ENCODE measurements at regions not wholly inside any gene's neighbourhood (a gene's known extent, or its start where the extent isn't known, plus 50 kb on each side); places are given as distances from the start of the nearest gene placed in this dataset.

DNA sequence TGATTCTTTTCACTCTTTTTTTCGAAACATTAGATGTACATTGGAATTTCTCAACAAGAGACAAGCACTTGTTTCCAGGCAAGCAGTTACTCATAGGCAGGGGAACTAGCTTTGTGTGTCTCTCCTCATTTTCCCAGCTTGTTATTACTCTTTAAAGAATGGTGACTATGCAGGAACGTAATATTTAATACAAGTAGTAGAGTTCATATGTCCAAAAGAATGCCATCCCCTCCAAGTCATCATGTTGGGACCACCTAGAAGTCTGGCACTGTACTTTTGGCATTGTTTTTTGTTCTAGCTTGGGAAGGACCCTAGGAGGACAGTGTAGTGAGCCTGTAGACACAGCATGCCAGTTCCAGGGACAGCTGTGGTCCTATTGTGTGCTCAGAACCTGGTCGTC is 650.7 kb downstream of the INHBA start:
- no peak for DNase-seq
- Mint-ChIP-seq H3K36me3 (ENCODE audit: low read depth) (no peaks in the 10 kb centered on the region), H3K4me1 (ENCODE audit: low read depth) (no peaks in the 10 kb centered on the region), H3K27me3 (no peaks in the 10 kb centered on the region), H3K27ac (no peak overlapping the region), H3K9me3 (peaks cover 2% of the 10 kb centered on the region), H3K4me3 (no peak overlapping the region)
- H3K9me3 ChIP-seq (ENCODE audit: control insufficient read depth in 1 of 2, insufficient read depth in 1 of 2, low read length in 2 of 2) = peaks cover 0 to 8% of the 10 kb centered on the region in 2 experiments
- H3K36me3 ChIP-seq (ENCODE audit: insufficient read depth, low read length) = no peaks in the 10 kb centered on the region
- H3K4me3 ChIP-seq (ENCODE audit: low read length) = no peak overlapping the region
- TF ChIP-seq, protein P1, sequence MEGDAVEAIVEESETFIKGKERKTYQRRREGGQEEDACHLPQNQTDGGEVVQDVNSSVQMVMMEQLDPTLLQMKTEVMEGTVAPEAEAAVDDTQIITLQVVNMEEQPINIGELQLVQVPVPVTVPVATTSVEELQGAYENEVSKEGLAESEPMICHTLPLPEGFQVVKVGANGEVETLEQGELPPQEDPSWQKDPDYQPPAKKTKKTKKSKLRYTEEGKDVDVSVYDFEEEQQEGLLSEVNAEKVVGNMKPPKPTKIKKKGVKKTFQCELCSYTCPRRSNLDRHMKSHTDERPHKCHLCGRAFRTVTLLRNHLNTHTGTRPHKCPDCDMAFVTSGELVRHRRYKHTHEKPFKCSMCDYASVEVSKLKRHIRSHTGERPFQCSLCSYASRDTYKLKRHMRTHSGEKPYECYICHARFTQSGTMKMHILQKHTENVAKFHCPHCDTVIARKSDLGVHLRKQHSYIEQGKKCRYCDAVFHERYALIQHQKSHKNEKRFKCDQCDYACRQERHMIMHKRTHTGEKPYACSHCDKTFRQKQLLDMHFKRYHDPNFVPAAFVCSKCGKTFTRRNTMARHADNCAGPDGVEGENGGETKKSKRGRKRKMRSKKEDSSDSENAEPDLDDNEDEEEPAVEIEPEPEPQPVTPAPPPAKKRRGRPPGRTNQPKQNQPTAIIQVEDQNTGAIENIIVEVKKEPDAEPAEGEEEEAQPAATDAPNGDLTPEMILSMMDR (IDR thresholded peaks at IDR 0.05) = no peak
- H3K27ac ChIP-seq (ENCODE audit: low read depth in 1 of 2, low read length in 2 of 2) = no peak overlapping the region
- intact Hi-C loops (cut with DNase I, micrococcal nuclease) = no loop called here
- no peaks in the 10 kb centered on the region for H3K4me1 ChIP-seq (ENCODE audit: insufficient read depth, low read length)
- ChIA-PET CTCF (no interaction called here), POLR2A (no interaction called here)
- ATAC-seq (ENCODE audit: poor library complexity) = no peak
- no peaks in the 10 kb centered on the region for H3K27me3 ChIP-seq (ENCODE audit: control insufficient read depth in 1 of 2, insufficient read depth in 2 of 2, low read length in 2 of 2)

DNA sequence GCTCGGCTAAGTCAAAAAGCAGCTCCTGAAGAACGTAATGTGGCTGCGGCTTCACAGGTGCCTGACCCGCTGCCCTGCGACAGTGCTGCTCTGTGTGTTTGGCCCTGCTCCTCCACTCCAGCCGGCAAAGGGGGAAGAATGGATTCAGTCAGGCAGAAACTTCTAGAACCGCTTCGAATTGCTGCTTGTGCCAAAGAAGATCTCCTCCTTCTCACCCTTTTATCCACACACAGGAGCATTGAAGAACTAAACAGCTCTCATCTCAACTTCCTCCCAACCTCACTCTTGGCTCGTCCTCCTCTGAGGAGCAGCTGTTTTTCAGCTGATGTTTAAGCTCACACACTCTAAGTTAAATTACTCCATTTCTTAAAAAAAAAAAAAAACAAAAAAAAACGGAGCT is 651.4 kb downstream of the INHBA start:
- DNase-seq = no peak
- intact Hi-C loops (cut with DNase I, micrococcal nuclease) = no loop called here
- Mint-ChIP-seq H3K4me1 (ENCODE audit: low read depth) (no peaks in the 10 kb centered on the region), H3K9me3 (peaks cover 1% of the 10 kb centered on the region), H3K27ac (no peak overlapping the region), H3K36me3 (ENCODE audit: low read depth) (no peaks in the 10 kb centered on the region), H3K4me3 (no peak overlapping the region), H3K27me3 (no peaks in the 10 kb centered on the region)
- Histone ChIP-seq H3K27ac (ENCODE audit: low read depth in 1 of 2, low read length in 2 of 2) (no peak overlapping the region), H3K4me3 (ENCODE audit: low read length) (no peak overlapping the region), H3K27me3 (ENCODE audit: control insufficient read depth in 1 of 2, insufficient read depth in 2 of 2, low read length in 2 of 2) (no peaks in the 10 kb centered on the region), H3K4me1 (ENCODE audit: insufficient read depth, low read length) (no peaks in the 10 kb centered on the region), H3K36me3 (ENCODE audit: insufficient read depth, low read length) (no peaks in the 10 kb centered on the region), H3K9me3 (ENCODE audit: control insufficient read depth in 1 of 2, insufficient read depth in 1 of 2, low read length in 2 of 2) (peaks cover 0 to 8% of the 10 kb centered on the region in 2 experiments)
- POLR2A ChIA-PET = no interaction called here
- ATAC-seq (ENCODE audit: poor library complexity) = no peak
- TF ChIP-seq, protein P1 (IDR thresholded peaks at IDR 0.05) = no peak
- CTCF ChIA-PET = no interaction called here

DNA sequence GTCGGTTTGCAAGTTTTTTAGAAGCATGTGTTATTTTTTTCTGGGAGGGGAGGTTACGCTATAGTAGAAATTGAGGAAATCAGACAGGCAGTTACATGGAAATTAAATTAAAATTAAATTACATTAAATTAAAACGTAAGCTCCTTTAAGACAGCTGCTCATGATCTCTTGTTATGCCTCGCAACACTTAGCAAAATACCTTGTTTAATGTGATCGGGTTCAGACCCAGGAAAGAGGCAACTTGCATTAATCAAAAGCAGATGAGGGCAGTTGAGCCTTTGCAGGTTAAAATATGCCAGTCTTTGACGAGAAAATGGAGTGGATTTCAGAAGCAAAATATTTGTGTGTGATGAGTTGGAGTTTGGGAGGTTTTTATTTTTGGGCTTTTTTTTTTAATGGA is 651.8 kb downstream of the INHBA start:
- CTCF ChIA-PET = no interaction called here
- POLR2A ChIA-PET = no interaction called here
- Mint-ChIP-seq H3K9me3 (no peaks in the 10 kb centered on the region), H3K4me3 (no peak overlapping the region), H3K36me3 (ENCODE audit: low read depth) (no peaks in the 10 kb centered on the region), H3K27me3 (no peaks in the 10 kb centered on the region), H3K4me1 (ENCODE audit: low read depth) (no peaks in the 10 kb centered on the region), H3K27ac (no peak overlapping the region)
- no peaks in the 10 kb centered on the region for H3K36me3 ChIP-seq (ENCODE audit: insufficient read depth, low read length)
- TF ChIP-seq, protein P1 (IDR thresholded peaks at IDR 0.05) = no peak
- peaks cover 0 to 8% of the 10 kb centered on the region in 2 experiments for H3K9me3 ChIP-seq (ENCODE audit: control insufficient read depth in 1 of 2, insufficient read depth in 1 of 2, low read length in 2 of 2)
- H3K4me3 ChIP-seq (ENCODE audit: low read length) = no peak overlapping the region
- no peaks in the 10 kb centered on the region for H3K27me3 ChIP-seq (ENCODE audit: control insufficient read depth in 1 of 2, insufficient read depth in 2 of 2, low read length in 2 of 2)
- intact Hi-C loops (cut with DNase I, micrococcal nuclease) = no loop called here
- no peak overlapping the region for H3K27ac ChIP-seq (ENCODE audit: low read depth in 1 of 2, low read length in 2 of 2)
- ATAC-seq (ENCODE audit: poor library complexity) (no peak), DNase-seq (no peak)
- no peaks in the 10 kb centered on the region for H3K4me1 ChIP-seq (ENCODE audit: insufficient read depth, low read length)
